GM12878 (cell line): ENCODE measurements at regions not wholly inside any gene's neighbourhood (a gene's known extent, or its start where the extent isn't known, plus 50 kb on each side); places are given as distances from the start of the nearest gene placed in this dataset.

ENCODE experiments used
- CEBPZ ChIP-seq: fragments of 150-350 bp; IDR thresholded peaks from 2 replicates; pipeline ENCODE4 v1.6.1; 2016; ENCODE audit warnings: low read depth, low read length
- IKZF2 ChIP-seq, 2 experiments: fragments of 450-650 bp; IDR thresholded peaks; 2 replicates each; pipeline ENCODE4 v1.6.1; 2017; ENCODE audit warnings: mild to moderate bottlenecking in 2 of 2, moderate library complexity in 2 of 2
- LARP7 ChIP-seq: fragments of 450-650 bp; IDR thresholded peaks from 2 replicates; pipeline ENCODE4 v1.6.1; 2017; ENCODE audit warnings: mild to moderate bottlenecking
- MTA2 ChIP-seq: fragments of 450-650 bp; IDR thresholded peaks from 2 replicates; pipeline ENCODE4 v1.6.1; 2016; ENCODE audit warnings: low read depth, mild to moderate bottlenecking, moderate library complexity
- MXI1 ChIP-seq: fragments of 150-350 bp; IDR thresholded peaks from 2 replicates; pipeline ENCODE4 v1.6.1; 2011; ENCODE audit warnings: low read depth, mild to moderate bottlenecking, inconsistent platforms, low read length, improper control_type of control experiment
- MYC ChIP-seq: IDR thresholded peaks from 2 replicates; pipeline ENCODE4 v1.6.1; 2011; ENCODE audit warnings: mild to moderate bottlenecking, low read length, moderate library complexity, inconsistent platforms; ENCODE audit not compliant: insufficient read depth, insufficient replicate concordance, insufficient read length, severe bottlenecking
- NFYA ChIP-seq: IDR thresholded peaks from 2 replicates; pipeline ENCODE4 v1.6.1; 2011; ENCODE audit warnings: low read depth, mild to moderate bottlenecking, low read length, improper control_type of control experiment, borderline replicate concordance
- PKNOX1 ChIP-seq: fragments of 450-650 bp; IDR thresholded peaks from 2 replicates; pipeline ENCODE4 v1.6.1; 2016; ENCODE audit warnings: mild to moderate bottlenecking
- SREBF1 ChIP-seq: IDR thresholded peaks from 2 replicates; pipeline ENCODE4 v1.6.1; 2012; ENCODE audit warnings: mild to moderate bottlenecking, low read length
- STAT1 ChIP-seq: fragments of 450-650 bp; conservative IDR thresholded peaks from 2 replicates; pipeline ENCODE4 v1.6.1; 2014; ENCODE audit warnings: antibody characterized with exemption, mild to moderate bottlenecking
- ZNF592 ChIP-seq: fragments of 450-650 bp; IDR thresholded peaks from 2 replicates; pipeline ENCODE4 v1.6.1; 2017; ENCODE audit warnings: mild to moderate bottlenecking, moderate library complexity

GRCh38 chr12:88650715-88651114 is 70.4 kb upstream of the KITLG start (continued):
- TF ChIP-seq CEBPZ (no peak), MXI1 (no peak), NFYA (no peak), STAT1 (no peak), ZNF592 (no peak), MYC (no peak), PKNOX1 (no peak), IKZF2 (IDR thresholded peaks at IDR 0.05) (no peak), LARP7 (no peak), SREBF1 (no peak), MTA2 (no peak)
